ENCODE measurements at regions not wholly inside any gene's neighbourhood (a gene's known extent, or its start where the extent isn't known, plus 50 kb on each side); places are given as distances from the start of the nearest gene placed in this dataset.

DNA sequence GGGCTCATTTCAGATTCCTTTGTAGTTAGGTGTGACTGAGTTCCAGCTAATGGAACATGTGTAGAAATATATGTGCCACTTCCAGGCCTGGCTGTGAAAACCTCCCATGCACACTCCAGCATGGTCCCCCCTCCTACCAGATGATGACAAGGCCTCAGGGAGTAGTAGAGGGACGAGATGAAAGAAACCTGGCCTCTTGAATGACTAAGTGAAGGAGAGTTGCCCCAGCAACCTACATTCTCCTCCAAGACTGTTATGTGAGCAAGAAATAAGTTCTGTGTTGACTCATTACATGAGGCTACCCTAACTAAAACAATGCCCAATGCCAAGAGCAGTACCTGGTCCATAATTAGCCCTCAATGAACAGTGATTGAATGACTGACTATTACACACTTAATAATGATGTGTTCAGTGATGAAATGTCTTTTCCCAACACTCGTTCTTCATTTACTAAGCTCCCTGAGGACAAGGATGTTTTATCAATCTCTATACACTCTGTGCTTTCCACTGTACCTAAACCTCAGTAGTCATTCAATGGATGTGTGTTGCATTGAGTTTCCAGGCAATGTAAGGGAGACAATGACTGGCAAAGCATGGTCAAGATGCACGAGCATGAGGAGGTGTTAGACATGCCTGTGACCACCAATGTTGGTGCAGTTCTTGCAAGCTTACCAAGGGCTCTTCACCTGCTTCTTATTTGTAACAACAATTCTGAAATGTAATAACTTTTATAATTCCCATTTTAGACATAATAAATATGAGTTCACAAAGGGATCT is 62.0 kb upstream of the BCL6 start:
- TF ChIP-seq, protein P1, sequence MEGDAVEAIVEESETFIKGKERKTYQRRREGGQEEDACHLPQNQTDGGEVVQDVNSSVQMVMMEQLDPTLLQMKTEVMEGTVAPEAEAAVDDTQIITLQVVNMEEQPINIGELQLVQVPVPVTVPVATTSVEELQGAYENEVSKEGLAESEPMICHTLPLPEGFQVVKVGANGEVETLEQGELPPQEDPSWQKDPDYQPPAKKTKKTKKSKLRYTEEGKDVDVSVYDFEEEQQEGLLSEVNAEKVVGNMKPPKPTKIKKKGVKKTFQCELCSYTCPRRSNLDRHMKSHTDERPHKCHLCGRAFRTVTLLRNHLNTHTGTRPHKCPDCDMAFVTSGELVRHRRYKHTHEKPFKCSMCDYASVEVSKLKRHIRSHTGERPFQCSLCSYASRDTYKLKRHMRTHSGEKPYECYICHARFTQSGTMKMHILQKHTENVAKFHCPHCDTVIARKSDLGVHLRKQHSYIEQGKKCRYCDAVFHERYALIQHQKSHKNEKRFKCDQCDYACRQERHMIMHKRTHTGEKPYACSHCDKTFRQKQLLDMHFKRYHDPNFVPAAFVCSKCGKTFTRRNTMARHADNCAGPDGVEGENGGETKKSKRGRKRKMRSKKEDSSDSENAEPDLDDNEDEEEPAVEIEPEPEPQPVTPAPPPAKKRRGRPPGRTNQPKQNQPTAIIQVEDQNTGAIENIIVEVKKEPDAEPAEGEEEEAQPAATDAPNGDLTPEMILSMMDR (IDR thresholded peaks at IDR 0.05): no peak
- TF ChIP-seq, protein P2, sequence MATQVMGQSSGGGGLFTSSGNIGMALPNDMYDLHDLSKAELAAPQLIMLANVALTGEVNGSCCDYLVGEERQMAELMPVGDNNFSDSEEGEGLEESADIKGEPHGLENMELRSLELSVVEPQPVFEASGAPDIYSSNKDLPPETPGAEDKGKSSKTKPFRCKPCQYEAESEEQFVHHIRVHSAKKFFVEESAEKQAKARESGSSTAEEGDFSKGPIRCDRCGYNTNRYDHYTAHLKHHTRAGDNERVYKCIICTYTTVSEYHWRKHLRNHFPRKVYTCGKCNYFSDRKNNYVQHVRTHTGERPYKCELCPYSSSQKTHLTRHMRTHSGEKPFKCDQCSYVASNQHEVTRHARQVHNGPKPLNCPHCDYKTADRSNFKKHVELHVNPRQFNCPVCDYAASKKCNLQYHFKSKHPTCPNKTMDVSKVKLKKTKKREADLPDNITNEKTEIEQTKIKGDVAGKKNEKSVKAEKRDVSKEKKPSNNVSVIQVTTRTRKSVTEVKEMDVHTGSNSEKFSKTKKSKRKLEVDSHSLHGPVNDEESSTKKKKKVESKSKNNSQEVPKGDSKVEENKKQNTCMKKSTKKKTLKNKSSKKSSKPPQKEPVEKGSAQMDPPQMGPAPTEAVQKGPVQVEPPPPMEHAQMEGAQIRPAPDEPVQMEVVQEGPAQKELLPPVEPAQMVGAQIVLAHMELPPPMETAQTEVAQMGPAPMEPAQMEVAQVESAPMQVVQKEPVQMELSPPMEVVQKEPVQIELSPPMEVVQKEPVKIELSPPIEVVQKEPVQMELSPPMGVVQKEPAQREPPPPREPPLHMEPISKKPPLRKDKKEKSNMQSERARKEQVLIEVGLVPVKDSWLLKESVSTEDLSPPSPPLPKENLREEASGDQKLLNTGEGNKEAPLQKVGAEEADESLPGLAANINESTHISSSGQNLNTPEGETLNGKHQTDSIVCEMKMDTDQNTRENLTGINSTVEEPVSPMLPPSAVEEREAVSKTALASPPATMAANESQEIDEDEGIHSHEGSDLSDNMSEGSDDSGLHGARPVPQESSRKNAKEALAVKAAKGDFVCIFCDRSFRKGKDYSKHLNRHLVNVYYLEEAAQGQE (IDR thresholded peaks at IDR 0.05; ENCODE audit: insufficient read depth in 1 of 2, low read depth in 2 of 2, low read length in 1 of 2): no peak

All from Panc1 (cell line).